ENCODE measurements at regions not wholly inside any gene's neighbourhood (a gene's known extent, or its start where the extent isn't known, plus 50 kb on each side); places are given as distances from the start of the nearest gene placed in this dataset.

- TF ChIP-seq, protein P1, sequence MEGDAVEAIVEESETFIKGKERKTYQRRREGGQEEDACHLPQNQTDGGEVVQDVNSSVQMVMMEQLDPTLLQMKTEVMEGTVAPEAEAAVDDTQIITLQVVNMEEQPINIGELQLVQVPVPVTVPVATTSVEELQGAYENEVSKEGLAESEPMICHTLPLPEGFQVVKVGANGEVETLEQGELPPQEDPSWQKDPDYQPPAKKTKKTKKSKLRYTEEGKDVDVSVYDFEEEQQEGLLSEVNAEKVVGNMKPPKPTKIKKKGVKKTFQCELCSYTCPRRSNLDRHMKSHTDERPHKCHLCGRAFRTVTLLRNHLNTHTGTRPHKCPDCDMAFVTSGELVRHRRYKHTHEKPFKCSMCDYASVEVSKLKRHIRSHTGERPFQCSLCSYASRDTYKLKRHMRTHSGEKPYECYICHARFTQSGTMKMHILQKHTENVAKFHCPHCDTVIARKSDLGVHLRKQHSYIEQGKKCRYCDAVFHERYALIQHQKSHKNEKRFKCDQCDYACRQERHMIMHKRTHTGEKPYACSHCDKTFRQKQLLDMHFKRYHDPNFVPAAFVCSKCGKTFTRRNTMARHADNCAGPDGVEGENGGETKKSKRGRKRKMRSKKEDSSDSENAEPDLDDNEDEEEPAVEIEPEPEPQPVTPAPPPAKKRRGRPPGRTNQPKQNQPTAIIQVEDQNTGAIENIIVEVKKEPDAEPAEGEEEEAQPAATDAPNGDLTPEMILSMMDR (IDR thresholded peaks at IDR 0.05) = no peak
- no peak for TF ChIP-seq POLR2A (IDR thresholded peaks at IDR 0.05)
- 81% methylated on average over 4 of the region's 4 CpGs for WGBS (ENCODE audit: insufficient coverage, low coverage, low lambda C conversion rate, missing lambda C conversion rate)
- no peaks in the 10 kb centered on the region for H3K4me1 ChIP-seq
These were observed 107.8 kb upstream of the PSMD7 start for GRCh38 chr16:74188856-74189255.

GRCh38 chr16:74186561-74186971, 110.0 kb upstream of the PSMD7 start:
- H3K4me3 ChIP-seq = no peak overlapping the region
- TF ChIP-seq, protein P1 (IDR thresholded peaks at IDR 0.05) = no peak
- TF ChIP-seq POLR2A (IDR thresholded peaks at IDR 0.05) = no peak
- no peaks in the 10 kb centered on the region for H3K9me3 ChIP-seq
- H3K4me1 ChIP-seq = no peaks in the 10 kb centered on the region
- no peak overlapping the region for H3K27ac ChIP-seq
- no peaks in the 10 kb centered on the region for H3K27me3 ChIP-seq
- ATAC-seq (no peak), DNase-seq (no peak)
- no peaks in the 10 kb centered on the region for H3K36me3 ChIP-seq
- intact Hi-C loops (cut with DNase I) = no loop called here
- 63% methylated on average over 3 of the region's 3 CpGs for WGBS (ENCODE audit: insufficient coverage, low coverage, low lambda C conversion rate, missing lambda C conversion rate)

More at GRCh38 chr16:74188856-74189255, 107.8 kb upstream of the PSMD7 start:
- Histone ChIP-seq H3K36me3 (no peaks in the 10 kb centered on the region), H3K27me3 (no peaks in the 10 kb centered on the region), H3K27ac (no peak overlapping the region), H3K9me3 (no peaks in the 10 kb centered on the region), H3K4me3 (no peak overlapping the region)
- ATAC-seq (no peak), DNase-seq (no peak)
- intact Hi-C loops (cut with DNase I) = no loop called here

- H3K36me3 ChIP-seq = no peaks in the 10 kb centered on the region
- TF ChIP-seq POLR2A (IDR thresholded peaks at IDR 0.05) = no peak
- TF ChIP-seq, protein P1 (IDR thresholded peaks at IDR 0.05) = no peak
- intact Hi-C loops (cut with DNase I) = no loop called here
- ATAC-seq = peak in 3 of 4 donors; percentile 51 to 58 (median 51)
- no peak overlapping the region for H3K4me3 ChIP-seq
- no peaks in the 10 kb centered on the region for H3K9me3 ChIP-seq
- peak in 1 of 3 donors; percentile 70 for DNase-seq
- H3K27ac ChIP-seq = no peak overlapping the region
- no peaks in the 10 kb centered on the region for H3K4me1 ChIP-seq
- WGBS (ENCODE audit: insufficient coverage, low coverage, low lambda C conversion rate, missing lambda C conversion rate) = 65% methylated on average over 5 of the region's 5 CpGs
- H3K27me3 ChIP-seq = no peaks in the 10 kb centered on the region
These were observed 111.8 kb upstream of the PSMD7 start for GRCh38 chr16:74184839-74185238.

DNA sequence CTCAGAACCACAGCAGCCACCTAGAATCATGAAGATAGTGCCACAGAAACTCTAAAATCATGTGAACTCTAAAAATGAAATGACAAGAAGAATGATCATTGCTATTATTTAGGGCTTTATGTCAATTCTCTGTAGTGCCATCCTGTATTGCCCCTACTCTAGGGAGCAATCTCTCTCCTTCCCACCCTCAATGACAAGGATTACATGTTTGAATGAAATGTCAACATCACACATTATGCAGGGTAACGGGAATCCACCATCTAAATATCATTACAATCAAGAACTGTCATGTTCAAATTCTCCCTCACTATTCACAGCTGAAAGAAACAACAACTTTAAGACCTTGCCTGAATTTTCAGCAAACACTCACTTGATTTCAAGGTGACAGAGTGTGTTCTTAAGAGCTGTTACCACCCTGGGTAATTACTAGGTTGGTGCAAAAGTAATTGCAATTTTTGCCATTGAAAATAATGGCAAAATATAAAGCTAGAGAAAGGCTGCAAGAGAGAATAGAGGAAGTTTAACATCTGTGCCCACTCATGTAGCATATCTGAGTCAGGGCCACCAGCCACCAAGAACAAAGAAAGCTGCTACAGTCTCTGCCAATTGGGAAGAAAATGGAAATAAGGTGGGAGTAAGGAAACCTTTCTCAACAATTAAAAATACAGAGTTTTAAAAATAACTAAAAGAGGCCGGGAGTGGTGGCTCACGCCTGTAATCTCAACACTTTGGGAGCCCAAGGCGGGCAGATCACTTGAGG, 112.8 kb upstream of the PSMD7 start:
- intact Hi-C loops (cut with DNase I) = no loop called here
- WGBS (ENCODE audit: insufficient coverage, low coverage, low lambda C conversion rate, missing lambda C conversion rate) = 82% methylated on average over 4 of the region's 4 CpGs
- DNase-seq = no peak

More for the DNA sequence above, 112.8 kb upstream of the PSMD7 start:
- Histone ChIP-seq H3K4me3 (no peak overlapping the region), H3K36me3 (no peaks in the 10 kb centered on the region), H3K27ac (no peak overlapping the region), H3K9me3 (no peaks in the 10 kb centered on the region), H3K27me3 (no peaks in the 10 kb centered on the region), H3K4me1 (no peaks in the 10 kb centered on the region)
- no peak for ATAC-seq
- no peak for TF ChIP-seq POLR2A (IDR thresholded peaks at IDR 0.05)
- TF ChIP-seq, protein P1 (IDR thresholded peaks at IDR 0.05) = no peak

Data from right lobe of liver (tissue), 6 donors.